DMS153 treated with DMSO at 0.1 percent for 48 hours (cell line): ENCODE measurements at regions not wholly inside any gene's neighbourhood (a gene's known extent, or its start where the extent isn't known, plus 50 kb on each side); places are given as distances from the start of the nearest gene placed in this dataset.
A peak's percentile ranks its signal among the peaks of the same experiment; 100 is the strongest.
"Not testable (repeated sequence)": the region's sequence is repeated elsewhere in the genome, so short reads cannot be mapped to it uniquely, and the experiment has no call there.

Source experiments
- DNase-seq: peaks from one replicate; lab custom pipeline; 2025; ENCODE audit not compliant: unreplicated experiment; lab: John Stamatoyannopoulos, UW

- no peak for DNase-seq
These were observed 99.5 kb downstream of the SLC4A3 start for GRCh38 chr2:219726916-219727315.

- DNase-seq = no peak
These were observed 100.5 kb downstream of the SLC4A3 start for GRCh38 chr2:219727771-219728429.

GRCh38 chr2:219728991-219729487 lies 101.6 kb downstream of the SLC4A3 start:
- DNase-seq = no peak

GRCh38 chr2:219731173-219731572 lies 103.7 kb downstream of the SLC4A3 start:
- no peak for DNase-seq

- no peak for DNase-seq
These were observed 105.7 kb downstream of the SLC4A3 start for GRCh38 chr2:219733106-219733505.

GRCh38 chr2:219733746-219734145 lies 106.3 kb downstream of the SLC4A3 start:
- DNase-seq = no peak

GRCh38 chr2:219736209-219736608 lies 108.8 kb downstream of the SLC4A3 start:
- DNase-seq = peak; percentile 55

GRCh38 chr2:219737270-219737691 lies 109.9 kb downstream of the SLC4A3 start:
- no peak for DNase-seq

GRCh38 chr2:219739066-219739465 lies 111.6 kb downstream of the SLC4A3 start:
- DNase-seq = no peak

- DNase-seq = no peak
These were observed 112.5 kb downstream of the SLC4A3 start for GRCh38 chr2:219739866-219740440.

GRCh38 chr2:219743548-219743947 lies 116.1 kb downstream of the SLC4A3 start:
- no peak for DNase-seq

- no peak for DNase-seq
These were observed 116.6 kb downstream of the SLC4A3 start for GRCh38 chr2:219744066-219744465.

GRCh38 chr2:219744600-219744999 lies 117.2 kb downstream of the SLC4A3 start:
- DNase-seq = no peak

- DNase-seq = no peak
These were observed 120.2 kb downstream of the SLC4A3 start for GRCh38 chr2:219747637-219748036.

- no peak for DNase-seq
These were observed 121.5 kb downstream of the SLC4A3 start for GRCh38 chr2:219748671-219749570.

- not testable (repeated sequence) for DNase-seq
These were observed 123.7 kb downstream of the SLC4A3 start for GRCh38 chr2:219751121-219751520.

GRCh38 chr2:219752726-219753125 lies 125.3 kb downstream of the SLC4A3 start:
- no peak for DNase-seq

GRCh38 chr2:219758907-219759680 lies 131.7 kb downstream of the SLC4A3 start:
- no peak for DNase-seq

- no peak for DNase-seq
These were observed 132.4 kb downstream of the SLC4A3 start for GRCh38 chr2:219759801-219760200.

GRCh38 chr2:219765231-219765911 lies 137.9 kb downstream of the SLC4A3 start:
- DNase-seq = no peak
